Neural progenitor cell (in vitro differentiated cells): ENCODE measurements at regions not wholly inside any gene's neighbourhood (a gene's known extent, or its start where the extent isn't known, plus 50 kb on each side); places are given as distances from the start of the nearest gene placed in this dataset.

Experiments used
- CTCF ChIP-seq: fragments of 200-600 bp; sonication (generic); IDR thresholded peaks from 2 replicates; pipeline ENCODE4 v1.5.1; 2017; ENCODE audit warnings: antibody characterized with exemption, mild to moderate bottlenecking
- EZH2 ChIP-seq: fragments of 200-600 bp; sonication (generic); IDR thresholded peaks from 2 replicates; pipeline ENCODE4 v1.6.1; 2017; ENCODE audit warnings: antibody characterized with exemption, mild to moderate bottlenecking, moderate library complexity
- EZH2phosphoT487 ChIP-seq: fragments of 200-600 bp; sonication (generic); IDR thresholded peaks from 2 replicates; pipeline ENCODE4 v1.6.1; 2017; ENCODE audit warnings: antibody characterized with exemption

- TF ChIP-seq EZH2 (no peak), CTCF (no peak), EZH2phosphoT487 (no peak)
These were observed 227.4 kb downstream of the CCDC59 start for GRCh38 chr12:82130762-82131161.
